Osteoblast (primary cell): ENCODE measurements at regions not wholly inside any gene's neighbourhood (a gene's known extent, or its start where the extent isn't known, plus 50 kb on each side); places are given as distances from the start of the nearest gene placed in this dataset.

Source experiments
- DNase-seq: peaks from one replicate; pipeline ENCODE4 v3.0.0; 2011; ENCODE audit warnings: low spot score, mixed read lengths; ENCODE audit not compliant: insufficient read length; ENCODE audit errors: missing footprints
- H2AFZ ChIP-seq: 2 replicates; pipeline ENCODE4 v1.6.0; 2011; ENCODE audit warnings: mild to moderate bottlenecking, low read length
- H3K27ac ChIP-seq: 2 replicates; pipeline ENCODE4 v1.5.1; 2011; ENCODE audit warnings: mild to moderate bottlenecking, low read depth, low read length, moderate library complexity
- H3K27me3 ChIP-seq: 2 replicates; pipeline ENCODE4 v1.6.0; 2012; ENCODE audit warnings: mild to moderate bottlenecking, control low read depth, inconsistent platforms, low read length, moderate library complexity; ENCODE audit not compliant: insufficient read depth
- H3K36me3 ChIP-seq: 2 replicates; pipeline ENCODE4 v1.5.1; 2011; ENCODE audit warnings: mild to moderate bottlenecking, low read length, control low read depth, moderate library complexity; ENCODE audit not compliant: insufficient read depth
- H3K4me1 ChIP-seq: 2 replicates; pipeline ENCODE4 v1.5.1; 2011; ENCODE audit warnings: mild to moderate bottlenecking, low read length, control low read depth, moderate library complexity; ENCODE audit not compliant: insufficient read depth
- H3K4me2 ChIP-seq: 2 replicates; pipeline ENCODE4 v1.6.0; 2011; ENCODE audit warnings: mild to moderate bottlenecking, low read length; ENCODE audit not compliant: insufficient read depth
- H3K4me3 ChIP-seq: fragments of 200-600 bp; sonication (generic); 3 replicates; pipeline ENCODE4 v1.5.1; 2012; ENCODE audit warnings: mild to moderate bottlenecking, low read length, inconsistent platforms; ENCODE audit not compliant: insufficient read depth
- H3K79me2 ChIP-seq: 2 replicates; pipeline ENCODE4 v1.6.0; 2012; ENCODE audit warnings: mild to moderate bottlenecking, low read length, control low read depth, inconsistent platforms; ENCODE audit not compliant: insufficient read depth
- H3K9me3 ChIP-seq: 2 replicates; pipeline ENCODE4 v1.5.1; 2011; ENCODE audit warnings: low read depth, low read length, control low read depth
- H4K20me1 ChIP-seq: 2 replicates; pipeline ENCODE4 v1.6.0; 2012; ENCODE audit warnings: mild to moderate bottlenecking, low read length, control low read depth; ENCODE audit not compliant: insufficient read depth
- CTCF ChIP-seq: IDR thresholded peaks from 2 replicates; pipeline ENCODE4 v1.5.1; 2011; ENCODE audit warnings: mild to moderate bottlenecking, low read depth, low read length, moderate library complexity; ENCODE audit errors: extremely low read depth

- no peak for DNase-seq
- Histone ChIP-seq H3K27ac (peak overlapping the region; percentile 30), H3K27me3 (no peaks in the 10 kb centered on the region), H3K9me3 (no peaks in the 10 kb centered on the region), H2AFZ (peak overlapping the region; percentile 5), H3K4me3 (peak overlapping the region; percentile 12), H4K20me1 (no peaks in the 10 kb centered on the region), H3K4me1 (peaks cover 19% of the 10 kb centered on the region), H3K4me2 (peak overlapping the region; percentile 47), H3K36me3 (no peaks in the 10 kb centered on the region), H3K79me2 (no peaks in the 10 kb centered on the region)
- TF ChIP-seq CTCF: peak; percentile 76
Observed at GRCh38 chr3:120506828-120507774, 56.3 kb upstream of the FSTL1 start.

DNA sequence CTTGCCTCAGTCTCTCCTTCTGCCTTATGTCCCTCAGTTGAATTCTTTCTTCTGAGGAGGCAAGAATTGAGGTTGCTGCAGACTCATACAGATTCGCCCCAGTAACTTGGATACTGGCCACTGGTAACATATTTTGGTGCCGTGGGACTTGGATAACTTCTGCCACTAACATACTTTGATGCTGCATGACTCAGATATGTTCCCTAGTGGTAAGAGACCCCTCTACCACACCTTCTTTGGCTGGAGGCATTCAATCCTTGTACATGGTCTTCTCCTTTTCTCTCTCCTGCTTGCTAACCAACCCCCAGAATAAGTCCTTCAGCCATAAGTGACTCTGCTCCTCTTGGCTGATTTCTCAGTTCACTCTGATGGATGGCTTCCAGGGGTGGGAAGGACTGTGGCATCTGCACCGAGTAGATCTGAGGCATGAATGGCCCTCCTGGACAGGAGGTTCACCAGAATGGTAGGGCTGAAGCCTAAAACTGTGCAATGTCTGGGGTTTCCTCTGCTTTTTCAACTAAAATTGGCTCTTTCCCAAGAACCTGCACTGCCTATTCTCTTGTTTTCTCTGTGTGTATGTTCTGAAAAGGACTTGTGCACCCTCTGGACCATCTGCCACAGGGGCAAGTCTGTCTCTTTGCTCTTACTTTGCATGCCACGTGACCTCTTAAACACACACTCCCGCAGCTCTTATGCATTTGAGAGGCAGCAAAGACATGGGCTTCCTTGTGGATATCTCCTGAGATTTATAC lies 55.5 kb upstream of the FSTL1 start:
- no peak for DNase-seq
- H3K4me2 ChIP-seq: peak overlapping the region; percentile 47
- no peaks in the 10 kb centered on the region for H4K20me1 ChIP-seq
- no peak for TF ChIP-seq CTCF
- no peak overlapping the region for H2AFZ ChIP-seq
- H3K79me2 ChIP-seq: no peaks in the 10 kb centered on the region
- peak overlapping the region; percentile 30 for H3K27ac ChIP-seq
- no peak overlapping the region for H3K4me3 ChIP-seq
- no peaks in the 10 kb centered on the region for H3K9me3 ChIP-seq
- H3K36me3 ChIP-seq: no peaks in the 10 kb centered on the region
- H3K4me1 ChIP-seq: peaks cover 19% of the 10 kb centered on the region
- H3K27me3 ChIP-seq: no peaks in the 10 kb centered on the region

DNA sequence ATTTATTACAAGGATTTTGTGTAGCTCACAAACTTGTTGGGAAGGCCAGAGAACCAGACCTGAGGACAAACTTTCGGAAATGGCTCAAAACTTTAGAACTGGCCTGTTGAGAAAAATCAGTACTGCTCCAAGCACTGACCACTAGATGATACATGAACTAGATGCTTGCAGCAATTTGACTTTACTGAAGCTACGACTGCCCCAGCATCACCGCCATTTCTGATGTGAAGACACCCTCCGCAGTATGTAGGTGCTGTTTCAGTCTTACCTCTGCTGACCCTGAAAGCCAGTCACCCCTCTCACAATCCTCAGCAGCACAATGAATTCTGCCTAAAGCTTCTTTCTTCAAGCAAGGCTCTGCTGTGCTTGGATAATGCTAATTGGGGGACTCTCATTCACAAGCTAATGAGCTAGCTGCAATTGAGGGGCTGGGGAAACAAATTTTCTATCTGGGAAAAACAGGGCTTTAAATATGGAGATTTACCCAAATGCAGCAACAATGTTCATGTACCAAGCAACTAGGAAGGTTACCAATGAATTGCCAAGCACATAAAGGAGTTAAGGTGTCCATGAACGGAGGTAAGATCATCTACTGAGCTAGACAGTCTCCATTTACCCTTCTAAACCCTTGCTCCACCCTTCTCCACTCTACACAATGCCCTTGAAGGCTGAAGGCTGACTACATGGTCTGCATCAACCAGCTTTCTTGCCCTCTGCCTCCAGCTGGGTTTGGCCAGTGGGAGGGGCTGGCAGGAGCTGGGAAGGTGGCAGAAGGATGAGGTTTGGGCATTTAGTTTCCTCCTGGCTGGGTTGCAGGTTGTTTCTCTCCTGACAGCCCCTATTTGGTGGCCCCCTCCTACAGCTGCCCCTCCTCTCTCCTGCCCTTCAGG lies 53.2 kb upstream of the FSTL1 start:
- no peak for TF ChIP-seq CTCF
- no peak overlapping the region for H3K4me3 ChIP-seq
- DNase-seq: peak; percentile 42
- H3K27me3 ChIP-seq: no peaks in the 10 kb centered on the region
- H3K4me1 ChIP-seq: peaks cover 29% of the 10 kb centered on the region
- no peak overlapping the region for H2AFZ ChIP-seq
- H4K20me1 ChIP-seq: no peaks in the 10 kb centered on the region
- no peaks in the 10 kb centered on the region for H3K79me2 ChIP-seq
- no peaks in the 10 kb centered on the region for H3K9me3 ChIP-seq
- no peaks in the 10 kb centered on the region for H3K36me3 ChIP-seq
- H3K4me2 ChIP-seq: no peak overlapping the region
- no peak overlapping the region for H3K27ac ChIP-seq
